SK-N-SH (cell line): ENCODE measurements at regions not wholly inside any gene's neighbourhood (a gene's known extent, or its start where the extent isn't known, plus 50 kb on each side); places are given as distances from the start of the nearest gene placed in this dataset.

ENCODE experiments used
- CTCF ChIA-PET: fragments of 300-600, 350-600 bp; formaldehyde crosslinking; extraction: SDS; loops from one replicate; lab custom pipeline; 2021; lab: Yijun Ruan, JAX
- POLR2A ChIA-PET: fragments of 350-600 bp; sonication (Branson Sonifier 250); formaldehyde crosslinking; extraction: SDS; loops from one replicate; lab custom pipeline; 2020; ENCODE audit warnings: antibody characterized with exemption, inconsistent platforms; lab: Yijun Ruan, JAX
- DNase-seq: peaks from one replicate; pipeline ENCODE4 v3.0.0; 2012
- H2AFZ ChIP-seq: fragments of 200-600 bp; sonication (generic); 2 replicates; pipeline ENCODE4 v1.8.1; 2016; ENCODE audit warnings: antibody characterized with exemption, mild to moderate bottlenecking, low read depth
- H3F3A ChIP-seq: fragments of 200-600 bp; sonication (generic); replicated peaks from 2 replicates; pipeline ENCODE3; 2016; ENCODE audit warnings: antibody characterized with exemption, mild to moderate bottlenecking; ENCODE audit not compliant: insufficient read depth
- H3K27ac ChIP-seq, 2 experiments: fragments of 200-500 bp in 1 of 2; fragments of 200-600 bp in 1 of 2; sonication (Bioruptor generic) in 1 of 2; sonication (generic), shearing (Covaris generic) in 1 of 2; 2 replicates each; pipeline versions ENCODE4 v1.5.1 to v1.6.1; 2014 to 2016; ENCODE audit warnings: low read depth in 2 of 2, inconsistent platforms in 1 of 2, low read length in 1 of 2, mild to moderate bottlenecking in 1 of 2, mixed read lengths in 1 of 2
- H3K27me3 ChIP-seq: fragments of 200-600 bp; sonication (generic), shearing (Covaris generic); 2 replicates; pipeline ENCODE4 v1.6.1; 2016; ENCODE audit warnings: mixed run types; ENCODE audit not compliant: insufficient read depth
- H3K36me3 ChIP-seq, 2 experiments: fragments of 200-500 bp in 1 of 2; fragments of 200-600 bp in 1 of 2; sonication (Bioruptor generic) in 1 of 2; sonication (generic) in 1 of 2; replicated peaks in 1 of 2; 2 replicates each; pipeline versions ENCODE3 to v1.5.1; 2014 to 2016; ENCODE audit warnings: low read length in 1 of 2, mild to moderate bottlenecking in 1 of 2; ENCODE audit not compliant: insufficient read depth in 2 of 2, control insufficient read depth in 1 of 2
- H3K4me1 ChIP-seq, 2 experiments: fragments of 200-500 bp in 1 of 2; fragments of 200-600 bp in 1 of 2; sonication (Bioruptor generic) in 1 of 2; sonication (generic), shearing (Covaris generic) in 1 of 2; 2 replicates each; pipeline versions ENCODE4 v1.5.1 to v1.6.1; 2014 to 2016; ENCODE audit warnings: low read depth in 1 of 2, low read length in 1 of 2, mixed run types in 1 of 2; ENCODE audit not compliant: insufficient read depth in 2 of 2, control insufficient read depth in 1 of 2
- H3K4me2 ChIP-seq: fragments of 200-600 bp; sonication (generic), shearing (Covaris generic); 2 replicates; pipeline ENCODE4 v1.6.1; 2017; ENCODE audit warnings: mixed run types
- H3K4me3 ChIP-seq, 2 experiments: fragments of 200-500 bp in 1 of 2; fragments of 200-600 bp in 1 of 2; sonication (Bioruptor generic) in 1 of 2; sonication (generic), shearing (Covaris generic) in 1 of 2; 2 replicates each; pipeline versions ENCODE4 v1.5.1 to v1.8.1; 2014 to 2016; ENCODE audit warnings: low read depth in 2 of 2, inconsistent platforms in 1 of 2, low read length in 1 of 2, mild to moderate bottlenecking in 1 of 2, mixed read lengths in 1 of 2, moderate library complexity in 1 of 2
- H3K79me2 ChIP-seq: fragments of 200-600 bp; sonication (generic); 2 replicates; pipeline ENCODE4 v1.8.1; 2017; ENCODE audit warnings: mild to moderate bottlenecking; ENCODE audit not compliant: insufficient read depth
- H3K9ac ChIP-seq: fragments of 200-600 bp; sonication (generic); 2 replicates; pipeline ENCODE4 v1.6.1; 2017; ENCODE audit warnings: mixed run types
- H3K9me2 ChIP-seq: fragments of 200-600 bp; sonication (generic); 2 replicates; pipeline ENCODE4 v1.6.1; 2017; ENCODE audit warnings: mixed run types
- H3K9me3 ChIP-seq: fragments of 200-600 bp; sonication (generic); 2 replicates; pipeline ENCODE4 v1.6.1; 2017; ENCODE audit warnings: mixed run types, mild to moderate bottlenecking, moderate library complexity
- H4K20me1 ChIP-seq: fragments of 200-600 bp; sonication (generic); 2 replicates; pipeline ENCODE4 v1.6.1; 2017; ENCODE audit warnings: mild to moderate bottlenecking, mixed run types; ENCODE audit not compliant: insufficient read depth
- ELF1 ChIP-seq: IDR thresholded peaks from 2 replicates; pipeline ENCODE4 v1.4.0; 2012
- EZH2phosphoT487 ChIP-seq: fragments of 200-600 bp; sonication (generic); IDR thresholded peaks from 2 replicates; pipeline ENCODE4 v1.6.1; 2017; ENCODE audit warnings: low read depth, mixed run types, mild to moderate bottlenecking, antibody characterized with exemption, moderate library complexity, borderline replicate concordance
- FOXJ3 ChIP-seq: sonication (generic); formaldehyde crosslinking; IDR thresholded peaks from 2 replicates; pipeline ENCODE4 v1.5.1; 2020; ENCODE audit warnings: mild to moderate bottlenecking, missing genetic modification reagents
- FOXM1 ChIP-seq: IDR thresholded peaks from 2 replicates; pipeline ENCODE4 v1.4.0; 2012; ENCODE audit warnings: low read depth, mild to moderate bottlenecking
- GATA2 ChIP-seq: sonication (generic); formaldehyde crosslinking; IDR thresholded peaks from 2 replicates; pipeline ENCODE4 v1.5.0; 2020; ENCODE audit warnings: mild to moderate bottlenecking, missing genetic modification reagents
- JUND ChIP-seq: IDR thresholded peaks from 2 replicates; pipeline ENCODE4 v1.4.0; 2012
- MAX ChIP-seq: IDR thresholded peaks from 2 replicates; pipeline ENCODE4 v1.4.0; 2012; ENCODE audit warnings: low read depth
- MEF2A ChIP-seq: IDR thresholded peaks from 2 replicates; pipeline ENCODE4 v1.4.0; 2012; ENCODE audit warnings: low read depth, borderline replicate concordance
- NRF1 ChIP-seq: IDR thresholded peaks from 2 replicates; pipeline ENCODE4 v1.6.1; 2012; ENCODE audit warnings: low read depth, mild to moderate bottlenecking, low read length
- POLR2AphosphoS5 ChIP-seq: IDR thresholded peaks from 2 replicates; pipeline ENCODE4 v1.6.1; 2012; ENCODE audit warnings: low read depth, low read length
- RCOR1 ChIP-seq: fragments of 150-350 bp; IDR thresholded peaks from 2 replicates; pipeline ENCODE4 v1.6.1; 2017; ENCODE audit warnings: antibody characterized with exemption, low read length
- REST ChIP-seq: IDR thresholded peaks from 2 replicates; pipeline ENCODE4 v1.6.1; 2012; ENCODE audit warnings: mild to moderate bottlenecking, low read depth, low read length, moderate library complexity
- SMC3 ChIP-seq: IDR thresholded peaks from 2 replicates; pipeline ENCODE4 v1.6.1; 2012; ENCODE audit warnings: low read depth, low read length, improper control_type of control experiment
- TCF12 ChIP-seq: IDR thresholded peaks from 2 replicates; pipeline ENCODE4 v1.4.0; 2012
- YY1 ChIP-seq: IDR thresholded peaks from 2 replicates; pipeline ENCODE4 v1.4.0; 2012; ENCODE audit warnings: low read depth, mild to moderate bottlenecking
- WGBS: methylation state at CpG from one replicate; pipeline ENCODE4 v1.1.6; 2017; ENCODE audit warnings: low lambda C conversion rate; 5-methylcytosine and 5-hydroxymethylcytosine counted together
- TF ChIP-seq, protein P1 (sequence below): IDR thresholded peaks from 2 replicates; pipeline ENCODE4; 2012
- TF ChIP-seq, protein P2 (sequence below): fragments of 150-350 bp; IDR thresholded peaks from 2 replicates; pipeline ENCODE4 v1.6.1; 2016; ENCODE audit warnings: mild to moderate bottlenecking, low read depth, low read length
- TF ChIP-seq, protein P3 (sequence below): IDR thresholded peaks from 2 replicates; pipeline ENCODE4 v1.4.0; 2012; ENCODE audit warnings: low read depth, borderline replicate concordance

DNA sequence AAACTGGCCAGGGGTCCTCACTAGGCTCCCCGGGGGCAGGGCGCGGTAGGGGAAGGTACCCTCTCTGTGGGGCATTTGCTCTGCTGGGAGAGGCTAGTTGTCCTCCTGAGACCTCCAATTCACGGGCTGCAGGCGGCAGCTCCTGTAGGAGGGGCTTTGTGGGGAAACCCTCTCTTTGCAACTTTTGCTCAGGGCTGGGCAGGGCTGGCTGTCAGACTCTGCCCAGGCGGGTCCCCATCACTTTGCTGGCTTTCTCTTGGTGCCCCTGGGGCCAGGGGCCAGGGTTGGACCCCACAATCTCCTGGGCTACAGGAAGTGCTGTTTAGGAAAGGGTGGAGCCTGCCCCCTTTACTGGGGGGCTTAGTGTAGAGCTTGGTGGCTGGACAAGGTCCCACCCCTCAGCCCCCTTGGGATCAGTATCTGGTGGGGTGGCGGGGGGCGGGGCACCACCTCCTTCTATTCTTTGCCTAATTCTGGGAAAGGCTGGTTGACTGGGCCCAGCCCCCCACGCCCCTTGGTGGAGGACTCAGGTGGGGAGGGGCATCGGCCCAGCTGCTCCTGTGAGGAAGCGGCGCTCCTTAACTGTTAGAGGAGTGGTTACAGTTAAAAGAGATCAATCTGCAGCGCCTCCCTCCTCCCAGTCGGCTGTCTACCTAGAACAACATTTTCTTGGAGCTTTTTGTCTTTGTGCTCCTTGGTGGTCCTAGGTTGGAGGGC lies 918.7 kb downstream of the AACS start (continued):
- no peak for TF ChIP-seq POLR2AphosphoS5

DNA sequence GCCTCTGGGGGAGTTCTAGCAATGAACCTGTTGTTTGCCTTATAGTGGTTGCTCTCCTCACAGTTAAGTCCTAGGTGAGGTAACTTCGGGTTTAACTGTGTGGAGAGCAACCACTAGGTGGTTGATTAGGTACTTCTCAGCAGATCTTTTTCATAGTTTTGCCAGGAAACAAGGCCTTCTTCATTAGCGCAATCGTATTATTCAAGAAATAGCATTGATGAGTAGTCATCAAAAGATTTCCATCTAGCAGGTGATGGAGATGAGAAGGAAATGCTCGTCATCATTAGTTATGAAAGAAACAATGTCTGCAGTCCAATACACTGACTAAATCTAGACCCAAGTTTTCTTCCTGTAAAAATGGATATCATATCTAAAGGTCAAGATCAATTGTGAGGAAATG lies 923.3 kb downstream of the AACS start:
- H3K4me1 ChIP-seq: peaks cover 0 to 5% of the 10 kb centered on the region in 2 experiments; a peak in 1 of 4 replicates
- H3F3A ChIP-seq: no peaks in the 10 kb centered on the region
- H3K9ac ChIP-seq: no peak overlapping the region
- no peaks in the 10 kb centered on the region for H3K36me3 ChIP-seq
- no peak overlapping the region for H2AFZ ChIP-seq
- no peaks in the 10 kb centered on the region for H3K79me2 ChIP-seq
- no peak overlapping the region for H3K4me2 ChIP-seq
- no peaks in the 10 kb centered on the region for H3K9me3 ChIP-seq
- H3K9me2 ChIP-seq: no peaks in the 10 kb centered on the region
- no peak overlapping the region for H3K4me3 ChIP-seq
- no peak for DNase-seq
- ChIA-PET CTCF (no interaction called here), POLR2A (no interaction called here)
- no peak overlapping the region for H3K27ac ChIP-seq
- H3K27me3 ChIP-seq: no peaks in the 10 kb centered on the region
- 49% methylated on average over 4 of the region's 4 CpGs for WGBS
- H4K20me1 ChIP-seq: no peaks in the 10 kb centered on the region
- no peak for TF ChIP-seq FOXJ3 (CRISPR knock-in tag)
- TF ChIP-seq EZH2phosphoT487: no peak
- TF ChIP-seq NRF1: no peak
- no peak for TF ChIP-seq TCF12
- TF ChIP-seq RCOR1: no peak
- TF ChIP-seq GATA2: no peak
- TF ChIP-seq MEF2A: no peak
- no peak for TF ChIP-seq REST
- no peak for TF ChIP-seq YY1
- TF ChIP-seq, protein P1, sequence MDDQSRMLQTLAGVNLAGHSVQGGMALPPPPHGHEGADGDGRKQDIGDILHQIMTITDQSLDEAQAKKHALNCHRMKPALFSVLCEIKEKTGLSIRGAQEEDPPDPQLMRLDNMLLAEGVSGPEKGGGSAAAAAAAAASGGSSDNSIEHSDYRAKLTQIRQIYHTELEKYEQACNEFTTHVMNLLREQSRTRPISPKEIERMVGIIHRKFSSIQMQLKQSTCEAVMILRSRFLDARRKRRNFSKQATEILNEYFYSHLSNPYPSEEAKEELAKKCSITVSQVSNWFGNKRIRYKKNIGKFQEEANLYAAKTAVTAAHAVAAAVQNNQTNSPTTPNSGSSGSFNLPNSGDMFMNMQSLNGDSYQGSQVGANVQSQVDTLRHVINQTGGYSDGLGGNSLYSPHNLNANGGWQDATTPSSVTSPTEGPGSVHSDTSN: no peak
- no peak for TF ChIP-seq FOXM1
- TF ChIP-seq SMC3: no peak
- TF ChIP-seq JUND: no peak
- no peak for TF ChIP-seq ELF1
- no peak for TF ChIP-seq MAX
- TF ChIP-seq, protein P2, sequence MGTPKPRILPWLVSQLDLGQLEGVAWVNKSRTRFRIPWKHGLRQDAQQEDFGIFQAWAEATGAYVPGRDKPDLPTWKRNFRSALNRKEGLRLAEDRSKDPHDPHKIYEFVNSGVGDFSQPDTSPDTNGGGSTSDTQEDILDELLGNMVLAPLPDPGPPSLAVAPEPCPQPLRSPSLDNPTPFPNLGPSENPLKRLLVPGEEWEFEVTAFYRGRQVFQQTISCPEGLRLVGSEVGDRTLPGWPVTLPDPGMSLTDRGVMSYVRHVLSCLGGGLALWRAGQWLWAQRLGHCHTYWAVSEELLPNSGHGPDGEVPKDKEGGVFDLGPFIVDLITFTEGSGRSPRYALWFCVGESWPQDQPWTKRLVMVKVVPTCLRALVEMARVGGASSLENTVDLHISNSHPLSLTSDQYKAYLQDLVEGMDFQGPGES: no peak
- TF ChIP-seq, protein P3, sequence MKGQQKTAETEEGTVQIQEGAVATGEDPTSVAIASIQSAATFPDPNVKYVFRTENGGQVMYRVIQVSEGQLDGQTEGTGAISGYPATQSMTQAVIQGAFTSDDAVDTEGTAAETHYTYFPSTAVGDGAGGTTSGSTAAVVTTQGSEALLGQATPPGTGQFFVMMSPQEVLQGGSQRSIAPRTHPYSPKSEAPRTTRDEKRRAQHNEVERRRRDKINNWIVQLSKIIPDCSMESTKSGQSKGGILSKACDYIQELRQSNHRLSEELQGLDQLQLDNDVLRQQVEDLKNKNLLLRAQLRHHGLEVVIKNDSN: no peak
